Spleen (tissue), 7 donors: ENCODE measurements at regions not wholly inside any gene's neighbourhood (a gene's known extent, or its start where the extent isn't known, plus 50 kb on each side); places are given as distances from the start of the nearest gene placed in this dataset.

Source experiments
- CTCF ChIP-seq, 11 experiments: fragments of 200-600 bp in 7 of 11; fragments of 450-650 bp in 4 of 11; sonication (generic) in 4 of 11; IDR thresholded peaks in 8 of 11; conservative IDR thresholded peaks in 3 of 11; 1 replicate in 7 of 11; 2 replicates in 4 of 11; pipeline versions ENCODE4 v1.4.0 to v1.8.0; 2016 to 2021; ENCODE audit warnings: antibody characterized with exemption in 11 of 11, inconsistent platforms in 4 of 11, mild to moderate bottlenecking in 1 of 11
- POLR2A ChIP-seq, 3 donors: fragments of 450-650 bp; IDR thresholded peaks; one replicate each; pipeline ENCODE4 v1.5.1; 2017; ENCODE audit warnings: antibody characterized with exemption in 3 of 3, mild to moderate bottlenecking in 1 of 3
- POLR2AphosphoS5 ChIP-seq, 3 donors: sonication (generic); formaldehyde crosslinking; IDR thresholded peaks; one replicate each; pipeline ENCODE4 v1.5.1; 2017; ENCODE audit warnings: antibody characterized with exemption in 3 of 3
- donor health status: DM: no; HTN: no; CAD: no; lungs with moderate emphysema.
- donor health status: DM: no; HTN: no; CAD: no.
- donor health status: DM: no; HTN: no; CAD: no.

DNA sequence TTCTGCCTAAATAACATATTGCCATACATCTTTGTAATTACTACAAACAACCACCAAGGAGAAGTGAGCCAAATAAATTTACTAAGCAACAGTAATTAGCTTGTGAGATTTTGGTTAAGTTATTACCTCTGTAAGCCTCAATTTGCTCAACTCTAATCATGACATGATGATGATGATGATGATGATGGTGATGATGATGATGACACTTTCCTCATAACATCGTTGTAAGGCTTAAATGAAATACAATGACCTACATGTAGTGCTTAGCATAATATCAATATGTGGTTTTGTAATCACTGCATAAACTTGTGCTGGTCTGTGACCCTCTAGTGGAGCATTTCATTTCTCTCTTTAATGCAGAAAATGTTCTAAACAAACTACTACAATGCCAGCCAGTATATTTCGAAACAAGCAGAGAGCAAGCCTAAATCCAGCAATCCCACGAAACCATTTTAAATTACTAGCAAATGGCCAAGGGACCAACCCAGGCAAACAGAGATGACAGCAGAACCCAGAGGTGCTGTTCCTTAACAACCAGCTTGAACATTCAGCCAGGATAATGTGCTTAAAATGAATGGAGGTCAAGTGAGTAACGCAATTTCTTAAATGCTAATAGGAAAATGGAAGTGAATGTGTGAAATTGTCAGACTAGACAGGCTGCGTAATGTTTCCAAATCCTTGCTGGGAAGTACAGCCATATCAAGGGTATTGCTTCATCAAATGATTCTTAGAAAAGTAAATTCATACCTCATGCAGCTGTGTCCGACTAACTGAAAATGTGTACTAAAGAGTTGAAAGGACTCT lies 281.9 kb upstream of the PUM3 start:
- no peak for TF ChIP-seq POLR2A (IDR thresholded peaks at IDR 0.05)
- no peak for TF ChIP-seq CTCF (IDR thresholded peaks at IDR 0.05 in 8 of 11, conservative IDR thresholded peaks at IDR 0.05 in 3 of 11)
- no peak for TF ChIP-seq POLR2AphosphoS5 (IDR thresholded peaks at IDR 0.05)
